GM12864 (cell line): ENCODE measurements at regions not wholly inside any gene's neighbourhood (a gene's known extent, or its start where the extent isn't known, plus 50 kb on each side); places are given as distances from the start of the nearest gene placed in this dataset.

Source experiments
- DNase-seq: peaks from one replicate; pipeline ENCODE4 v3.0.0-alpha.2; 2011; ENCODE audit warnings: low read depth
- H3K4me3 ChIP-seq: 2 replicates; pipeline ENCODE4 v1.5.1; 2011; ENCODE audit warnings: mild to moderate bottlenecking, low read depth, low read length, control low read depth
- TF ChIP-seq, protein P1 (sequence below): IDR thresholded peaks from 2 replicates; pipeline ENCODE4 v1.5.1; 2011; ENCODE audit warnings: low read depth, mild to moderate bottlenecking, moderate library complexity, low read length, control low read depth, inconsistent platforms; ENCODE audit errors: missing control alignments

DNA sequence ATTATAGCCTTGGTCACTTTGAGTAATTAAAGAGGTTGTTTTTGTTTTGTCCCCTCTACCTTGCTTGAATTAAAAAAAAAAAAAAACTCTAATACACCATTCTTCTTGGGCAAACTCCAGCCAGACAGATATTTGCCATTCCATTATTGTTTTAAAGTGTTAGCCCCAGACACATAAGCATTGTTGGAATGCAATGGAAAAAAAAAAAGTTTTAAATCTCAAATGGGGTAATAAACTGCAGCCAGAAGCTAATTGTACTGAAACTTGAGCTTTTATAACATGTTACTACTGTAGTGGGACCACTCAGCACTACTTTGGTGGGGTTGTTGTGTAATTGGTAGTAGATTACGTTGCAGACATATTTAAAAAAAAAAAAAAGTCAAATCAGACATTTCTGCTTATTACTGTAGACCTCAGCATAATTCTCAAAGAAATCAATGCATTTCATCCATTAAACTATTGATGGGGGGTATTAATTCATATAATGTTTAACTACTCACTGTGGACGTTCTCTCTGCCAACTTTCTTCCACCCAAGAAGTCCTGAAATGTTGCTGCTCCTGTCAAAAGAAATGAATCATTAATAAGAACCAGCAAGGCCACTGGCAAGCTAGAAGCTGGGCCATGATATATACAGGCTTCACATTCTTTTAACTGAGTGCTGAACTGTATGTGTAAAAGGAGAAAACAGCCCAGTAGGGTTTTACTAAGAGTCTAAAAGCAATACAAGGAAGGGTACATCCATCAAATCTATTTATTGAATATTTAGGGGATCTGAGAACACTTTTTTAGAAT lies 626.6 kb upstream of the SOX9 start:
- TF ChIP-seq, protein P1, sequence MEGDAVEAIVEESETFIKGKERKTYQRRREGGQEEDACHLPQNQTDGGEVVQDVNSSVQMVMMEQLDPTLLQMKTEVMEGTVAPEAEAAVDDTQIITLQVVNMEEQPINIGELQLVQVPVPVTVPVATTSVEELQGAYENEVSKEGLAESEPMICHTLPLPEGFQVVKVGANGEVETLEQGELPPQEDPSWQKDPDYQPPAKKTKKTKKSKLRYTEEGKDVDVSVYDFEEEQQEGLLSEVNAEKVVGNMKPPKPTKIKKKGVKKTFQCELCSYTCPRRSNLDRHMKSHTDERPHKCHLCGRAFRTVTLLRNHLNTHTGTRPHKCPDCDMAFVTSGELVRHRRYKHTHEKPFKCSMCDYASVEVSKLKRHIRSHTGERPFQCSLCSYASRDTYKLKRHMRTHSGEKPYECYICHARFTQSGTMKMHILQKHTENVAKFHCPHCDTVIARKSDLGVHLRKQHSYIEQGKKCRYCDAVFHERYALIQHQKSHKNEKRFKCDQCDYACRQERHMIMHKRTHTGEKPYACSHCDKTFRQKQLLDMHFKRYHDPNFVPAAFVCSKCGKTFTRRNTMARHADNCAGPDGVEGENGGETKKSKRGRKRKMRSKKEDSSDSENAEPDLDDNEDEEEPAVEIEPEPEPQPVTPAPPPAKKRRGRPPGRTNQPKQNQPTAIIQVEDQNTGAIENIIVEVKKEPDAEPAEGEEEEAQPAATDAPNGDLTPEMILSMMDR, result no peak
- no peak overlapping the region for H3K4me3 ChIP-seq
- no peak for DNase-seq

GRCh38 chr17:71495420-71495819 lies 625.4 kb upstream of the SOX9 start:
- no peak overlapping the region for H3K4me3 ChIP-seq
- TF ChIP-seq, protein P1, result no peak
- DNase-seq, result no peak

DNA sequence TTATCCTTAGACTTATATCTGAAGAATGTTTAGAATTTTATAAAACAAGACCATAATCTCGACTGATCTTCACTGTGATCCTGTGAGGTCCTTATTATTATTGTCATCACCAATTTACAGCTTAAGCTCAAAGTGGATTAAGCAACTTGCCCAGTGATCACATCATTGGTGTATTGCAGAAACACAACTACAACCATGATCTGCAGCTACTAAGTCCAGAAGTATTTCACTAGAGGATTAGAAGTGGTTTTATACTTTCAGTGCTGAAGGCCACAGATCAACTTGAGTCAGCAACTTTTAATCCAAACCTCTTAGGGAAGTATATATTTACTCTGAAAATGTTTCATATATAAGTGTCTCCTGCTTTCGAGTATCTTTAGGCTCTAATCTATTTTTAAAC lies 624.3 kb upstream of the SOX9 start:
- DNase-seq, result no peak
- TF ChIP-seq, protein P1, result no peak
- no peak overlapping the region for H3K4me3 ChIP-seq

- H3K4me3 ChIP-seq, result no peak overlapping the region
- TF ChIP-seq, protein P1, result no peak
- no peak for DNase-seq
Measured at GRCh38 chr17:71500761-71501555, 619.9 kb upstream of the SOX9 start.

DNA sequence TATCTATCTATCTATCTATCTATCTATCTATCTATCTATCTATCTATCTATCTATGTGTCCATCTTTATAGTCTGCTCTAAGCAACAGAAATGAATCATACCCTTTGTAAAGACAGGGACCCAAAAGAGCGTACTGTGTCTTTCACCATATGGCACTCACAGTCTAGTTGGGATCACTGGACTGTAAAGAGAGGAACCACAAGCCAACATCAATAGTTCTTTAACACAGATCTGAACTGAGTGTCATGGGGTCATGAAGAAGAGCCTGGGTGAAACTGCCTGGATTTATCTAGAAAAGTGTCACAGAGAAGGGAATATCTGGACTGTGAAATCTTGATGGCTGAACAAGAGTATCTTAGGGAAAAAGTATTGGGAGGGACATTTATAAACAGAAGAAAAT lies 619.1 kb upstream of the SOX9 start:
- no peak for DNase-seq
- no peak overlapping the region for H3K4me3 ChIP-seq
- TF ChIP-seq, protein P1, result no peak

- TF ChIP-seq, protein P1, result no peak
- no peak overlapping the region for H3K4me3 ChIP-seq
- DNase-seq, result no peak
Measured at GRCh38 chr17:71502443-71502842, 618.4 kb upstream of the SOX9 start.
